NCI-H1417 (cell line): ENCODE measurements at regions not wholly inside any gene's neighbourhood (a gene's known extent, or its start where the extent isn't known, plus 50 kb on each side); places are given as distances from the start of the nearest gene placed in this dataset.
"Not testable (repeated sequence)": the region's sequence is repeated elsewhere in the genome, so short reads cannot be mapped to it uniquely, and the experiment has no call there.

ENCODE experiments used
- DNase-seq, 3 experiments: peaks; one replicate each; lab custom pipeline; 2025; lab: John Stamatoyannopoulos, UW

- DNase-seq, result no peak
These were observed 66.6 kb downstream of the LACC1 start for GRCh38 chr13:43946281-43946680.

DNA sequence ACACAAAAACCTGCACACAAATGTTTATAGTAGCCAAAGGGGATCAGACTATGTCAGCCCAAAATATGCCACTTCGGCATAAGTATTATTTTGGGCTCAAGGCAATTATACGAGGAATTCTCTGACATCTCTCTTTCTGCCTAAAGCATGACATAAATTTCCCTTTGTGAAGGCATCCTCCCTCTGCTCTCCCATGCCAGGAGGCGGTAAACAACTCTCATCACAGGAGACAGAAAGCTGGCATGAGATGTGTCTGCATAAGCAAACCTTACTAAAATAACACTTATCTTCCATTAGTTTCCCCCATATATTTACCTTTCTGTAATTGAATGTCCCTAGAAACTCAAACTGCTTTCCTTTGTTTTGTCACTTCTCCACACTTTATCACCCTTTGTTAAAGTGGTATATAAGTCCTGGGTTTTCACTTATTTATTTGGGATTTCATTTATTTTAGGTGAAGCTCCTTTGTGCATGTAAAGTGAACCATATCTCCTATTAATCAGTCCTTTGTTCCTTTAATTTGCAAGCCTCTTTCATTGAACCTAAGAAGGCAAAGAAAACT, 68.3 kb downstream of the LACC1 start:
- DNase-seq, result no peak

- DNase-seq, result no peak
These were observed 73.7 kb downstream of the LACC1 start for GRCh38 chr13:43953370-43953769.

GRCh38 chr13:43956975-43957374, 77.3 kb downstream of the LACC1 start:
- DNase-seq, result not testable (repeated sequence)

GRCh38 chr13:43959291-43959690, 79.6 kb downstream of the LACC1 start:
- no peak for DNase-seq

DNA sequence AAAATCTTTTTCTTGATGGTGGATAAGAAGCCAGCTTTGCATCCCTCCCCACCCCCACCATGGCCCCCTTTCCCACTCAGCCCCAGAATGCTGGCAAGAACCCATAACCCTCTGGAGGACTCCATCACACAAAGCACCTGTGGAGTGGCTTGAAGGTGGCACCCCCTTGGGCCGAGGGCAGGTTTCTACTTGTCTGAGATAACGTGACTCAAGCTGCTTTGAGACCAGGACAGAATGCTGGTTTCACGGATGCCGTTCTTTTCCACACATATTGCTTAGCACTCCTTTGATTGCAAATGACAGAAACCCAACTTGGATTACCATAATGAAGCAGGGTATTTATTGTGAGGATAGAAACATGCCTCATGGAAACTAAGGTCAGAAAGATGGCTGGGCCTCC, 82.2 kb downstream of the LACC1 start:
- DNase-seq, result no peak

- no peak for DNase-seq
These were observed 84.0 kb downstream of the LACC1 start for GRCh38 chr13:43963726-43964125.

DNA sequence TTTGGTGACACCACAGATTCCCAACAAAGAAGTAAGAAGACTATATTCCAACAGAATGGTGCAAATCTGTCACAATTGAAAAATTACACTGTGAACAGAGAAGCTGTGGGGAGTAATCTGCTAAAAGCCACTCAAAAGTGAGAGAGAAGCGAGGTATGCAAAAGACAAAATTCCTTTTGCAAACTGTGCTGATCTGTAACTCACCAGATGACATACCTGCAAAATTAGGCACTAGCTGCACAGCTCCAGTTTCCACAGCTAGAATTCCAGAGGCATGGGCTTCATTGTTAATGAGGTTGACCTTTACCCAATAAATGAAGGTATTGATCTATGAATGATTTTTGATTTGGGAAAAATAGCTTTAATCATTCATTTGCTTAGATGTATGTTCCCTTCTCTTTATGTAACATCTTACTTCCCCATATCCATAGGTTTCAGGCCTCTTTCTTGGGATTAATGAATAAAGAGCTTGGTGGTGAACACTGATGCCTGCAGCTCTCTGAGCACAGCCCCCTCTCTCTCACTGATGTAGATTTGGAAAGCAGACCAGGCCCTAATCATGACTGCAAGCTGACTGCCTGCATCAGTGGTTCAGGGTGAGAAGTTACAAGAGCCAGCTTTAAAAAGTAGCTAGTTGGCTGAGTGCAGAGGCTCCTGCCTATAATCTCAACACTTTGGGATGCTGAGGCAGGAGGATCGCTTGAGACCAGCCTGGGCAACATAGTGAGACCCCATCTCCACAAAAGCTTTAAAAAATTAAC, 85.2 kb downstream of the LACC1 start:
- no peak for DNase-seq

GRCh38 chr13:43965459-43965845, 85.7 kb downstream of the LACC1 start:
- DNase-seq, result no peak

DNA sequence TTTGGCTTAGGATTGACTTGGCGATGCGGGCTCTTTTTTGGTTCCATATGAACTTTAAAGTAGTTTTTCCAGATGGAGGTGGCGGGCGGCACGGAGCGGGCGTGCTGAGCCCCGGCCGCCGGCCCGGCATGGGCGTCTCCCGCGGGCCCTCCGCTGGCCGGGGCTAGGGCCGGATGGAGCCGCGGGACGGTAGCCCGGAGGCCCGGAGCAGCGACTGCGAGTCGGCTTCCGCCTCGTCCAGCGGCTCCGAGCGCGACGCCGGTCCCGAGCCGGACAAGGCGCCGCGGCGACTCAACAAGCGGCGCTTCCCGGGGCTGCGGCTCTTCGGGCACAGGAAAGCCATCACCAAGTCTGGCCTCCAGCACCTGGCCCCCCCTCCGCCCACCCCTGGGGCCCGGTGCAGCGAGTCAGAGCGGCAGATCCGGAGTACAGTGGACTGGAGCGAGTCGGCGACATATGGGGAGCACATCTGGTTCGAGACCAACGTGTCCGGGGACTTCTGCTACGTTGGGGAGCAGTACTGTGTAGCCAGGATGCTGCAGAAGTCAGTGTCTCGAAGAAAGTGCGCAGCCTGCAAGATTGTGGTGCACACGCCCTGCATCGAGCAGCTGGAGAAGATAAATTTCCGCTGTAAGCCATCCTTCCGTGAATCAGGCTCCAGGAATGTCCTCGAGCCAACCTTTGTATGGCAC, 88.7 kb downstream of the LACC1 start:
- not testable (repeated sequence) for DNase-seq

DNA sequence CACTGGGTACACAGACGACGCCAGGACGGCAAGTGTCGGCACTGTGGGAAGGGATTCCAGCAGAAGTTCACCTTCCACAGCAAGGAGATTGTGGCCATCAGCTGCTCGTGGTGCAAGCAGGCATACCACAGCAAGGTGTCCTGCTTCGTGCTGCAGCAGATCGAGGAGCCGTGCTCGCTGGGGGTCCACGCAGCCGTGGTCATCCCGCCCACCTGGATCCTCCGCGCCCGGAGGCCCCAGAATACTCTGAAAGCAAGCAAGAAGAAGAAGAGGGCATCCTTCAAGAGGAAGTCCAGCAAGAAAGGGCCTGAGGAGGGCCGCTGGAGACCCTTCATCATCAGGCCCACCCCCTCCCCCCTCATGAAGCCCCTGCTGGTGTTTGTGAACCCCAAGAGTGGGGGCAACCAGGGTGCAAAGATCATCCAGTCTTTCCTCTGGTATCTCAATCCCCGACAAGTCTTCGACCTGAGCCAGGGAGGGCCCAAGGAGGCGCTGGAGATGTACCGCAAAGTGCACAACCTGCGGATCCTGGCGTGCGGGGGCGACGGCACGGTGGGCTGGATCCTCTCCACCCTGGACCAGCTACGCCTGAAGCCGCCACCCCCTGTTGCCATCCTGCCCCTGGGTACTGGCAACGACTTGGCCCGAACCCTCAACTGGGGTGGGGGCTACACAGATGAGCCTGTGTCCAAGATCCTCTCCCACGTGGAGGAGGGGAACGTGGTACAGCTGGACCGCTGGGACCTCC, 89.4 kb downstream of the LACC1 start:
- DNase-seq, result not testable (repeated sequence)

DNA sequence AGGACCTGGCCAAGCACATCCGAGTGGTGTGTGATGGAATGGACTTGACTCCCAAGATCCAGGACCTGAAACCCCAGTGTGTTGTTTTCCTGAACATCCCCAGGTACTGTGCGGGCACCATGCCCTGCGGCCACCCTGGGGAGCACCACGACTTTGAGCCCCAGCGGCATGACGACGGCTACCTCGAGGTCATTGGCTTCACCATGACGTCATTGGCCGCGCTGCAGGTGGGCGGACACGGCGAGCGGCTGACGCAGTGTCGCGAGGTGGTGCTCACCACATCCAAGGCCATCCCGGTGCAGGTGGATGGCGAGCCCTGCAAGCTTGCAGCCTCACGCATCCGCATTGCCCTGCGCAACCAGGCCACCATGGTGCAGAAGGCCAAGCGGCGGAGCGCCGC, 90.2 kb downstream of the LACC1 start:
- DNase-seq, result not testable (repeated sequence)

- DNase-seq, result not testable (repeated sequence)
These were observed 91.0 kb downstream of the LACC1 start for GRCh38 chr13:43970520-43971242.

DNA sequence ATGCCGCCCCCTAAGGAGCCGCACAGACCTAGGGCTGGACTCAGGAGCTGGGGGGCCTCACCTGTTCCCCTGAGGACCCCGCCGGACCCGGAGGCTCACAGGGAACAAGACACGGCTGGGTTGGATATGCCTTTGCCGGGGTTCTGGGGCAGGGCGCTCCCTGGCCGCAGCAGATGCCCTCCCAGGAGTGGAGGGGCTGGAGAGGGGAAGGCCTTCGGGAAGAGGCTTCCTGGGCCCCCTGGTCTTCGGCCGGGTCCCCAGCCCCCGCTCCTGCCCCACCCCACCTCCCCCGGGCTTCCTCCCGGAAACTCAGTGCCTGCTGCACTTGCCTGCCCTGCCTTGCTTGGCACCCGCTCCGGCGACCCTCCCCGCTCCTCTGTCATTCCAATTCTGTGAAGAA, 91.6 kb downstream of the LACC1 start:
- DNase-seq, result not testable (repeated sequence)

- DNase-seq, result no peak
These were observed 98.2 kb downstream of the LACC1 start for GRCh38 chr13:43977911-43978310.

GRCh38 chr13:43978688-43979087, 99.0 kb downstream of the LACC1 start:
- DNase-seq, result no peak

- no peak for DNase-seq
These were observed 99.8 kb downstream of the LACC1 start for GRCh38 chr13:43979492-43979891.

DNA sequence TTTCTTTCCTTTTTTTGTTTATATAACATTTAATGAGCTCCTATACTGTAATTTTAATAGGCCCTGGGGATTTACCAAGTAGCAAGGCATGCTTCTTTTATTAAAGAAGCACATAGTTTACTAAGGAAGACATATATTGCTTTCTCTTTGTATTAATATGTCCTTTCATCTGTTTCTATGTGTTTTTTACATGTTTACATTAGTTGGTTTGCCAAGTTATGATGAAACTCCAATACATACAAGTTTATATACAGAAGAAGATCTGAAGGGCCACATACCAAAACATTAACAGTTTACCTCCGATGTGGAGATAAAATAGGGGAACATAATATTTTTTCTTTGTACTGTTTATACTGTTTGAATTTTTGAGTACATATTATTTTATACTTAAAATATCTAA, 100.9 kb downstream of the LACC1 start:
- DNase-seq, result no peak

DNA sequence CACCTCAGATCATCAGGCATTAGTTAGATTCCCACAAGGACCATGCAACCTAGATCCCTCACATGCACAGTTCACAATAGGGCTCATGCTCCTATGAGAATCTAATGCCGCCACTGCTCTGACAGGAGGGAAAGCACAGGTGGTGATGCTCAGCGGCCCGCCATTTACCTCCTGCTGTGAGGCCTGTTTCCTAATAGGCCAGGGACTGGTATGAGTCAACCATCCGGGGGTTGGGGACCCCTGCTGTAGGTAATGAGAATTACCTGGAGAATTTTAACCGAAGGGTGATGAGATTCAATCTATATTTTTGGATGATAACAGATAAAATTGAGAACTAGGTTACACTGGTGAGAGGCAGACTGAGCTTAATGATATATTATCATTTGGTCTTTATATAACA, 101.4 kb downstream of the LACC1 start:
- DNase-seq, result no peak

DNA sequence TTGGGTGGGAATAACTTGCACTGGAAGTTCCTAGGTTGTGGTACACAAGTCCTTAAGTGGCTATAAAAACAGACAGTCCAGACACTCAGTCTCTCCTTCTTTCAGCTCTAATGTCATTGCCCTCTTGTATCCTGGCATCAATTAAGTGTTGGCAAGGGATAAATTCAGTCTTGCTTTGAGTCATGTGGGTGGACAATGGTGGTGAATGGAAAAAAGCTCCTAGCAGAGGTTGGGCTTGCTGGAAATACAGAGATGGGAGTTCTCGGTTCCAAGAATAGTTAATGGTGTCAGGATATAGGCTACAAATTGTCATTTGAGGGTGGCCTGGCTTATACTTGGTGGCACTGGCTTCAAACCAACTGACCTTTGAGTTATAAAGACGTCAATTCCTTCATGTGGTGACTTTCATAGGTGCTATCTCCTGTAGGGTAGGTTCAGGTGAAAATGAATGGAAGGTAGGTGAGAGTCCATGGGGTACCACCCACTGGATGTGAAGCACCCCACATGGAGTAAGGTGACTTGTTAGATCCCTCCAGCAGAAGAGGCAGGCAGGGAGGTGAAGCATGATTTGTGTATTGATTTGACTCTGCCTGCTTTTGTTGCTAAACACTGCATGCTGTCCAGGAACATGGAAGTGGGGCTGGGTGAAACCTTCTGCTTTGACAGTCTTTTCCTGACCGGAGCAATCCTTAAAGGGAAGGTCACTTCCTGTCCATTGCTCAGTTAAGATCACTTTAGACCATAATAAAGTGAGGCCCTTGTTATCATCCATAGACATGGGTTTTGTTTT, 102.0 kb downstream of the LACC1 start:
- no peak for DNase-seq

- peak in 1 of 3 experiments; percentile 27 for DNase-seq
These were observed 103.7 kb downstream of the LACC1 start for GRCh38 chr13:43983373-43983772.
